Loucy (cell line): ENCODE measurements at regions not wholly inside any gene's neighbourhood (a gene's known extent, or its start where the extent isn't known, plus 50 kb on each side); places are given as distances from the start of the nearest gene placed in this dataset.

ENCODE experiments used
- H2AFZ ChIP-seq: fragments of 200-600 bp; sonication (generic); 2 replicates; pipeline ENCODE4 v1.6.0; 2016; ENCODE audit warnings: antibody characterized with exemption, mild to moderate bottlenecking, low read length, moderate library complexity
- H3F3A ChIP-seq: fragments of 200-600 bp; 2 replicates; pipeline ENCODE4 v1.6.0; 2016; ENCODE audit warnings: antibody characterized with exemption, low read depth, mild to moderate bottlenecking
- H3K27me3 ChIP-seq: fragments of 200-600 bp; sonication (generic); 2 replicates; pipeline ENCODE4 v1.6.1; 2014; ENCODE audit warnings: low read length, mild to moderate bottlenecking; ENCODE audit not compliant: insufficient read depth, poor library complexity, severe bottlenecking
- H3K36me3 ChIP-seq: fragments of 200-600 bp; sonication (generic); 2 replicates; pipeline ENCODE4 v1.6.1; 2016; ENCODE audit warnings: low read length; ENCODE audit not compliant: insufficient read depth
- H3K4me1 ChIP-seq: fragments of 200-600 bp; sonication (generic); 2 replicates; pipeline ENCODE4 v1.5.1; 2014; ENCODE audit warnings: low read length, mild to moderate bottlenecking; ENCODE audit not compliant: insufficient read depth, poor library complexity, severe bottlenecking
- H3K4me2 ChIP-seq: fragments of 200-600 bp; sonication (generic); 2 replicates; pipeline ENCODE4 v1.6.0; 2014; ENCODE audit warnings: antibody characterized with exemption, low read length, low read depth, mild to moderate bottlenecking; ENCODE audit not compliant: poor library complexity, severe bottlenecking
- H3K4me3 ChIP-seq: fragments of 200-600 bp; sonication (generic); 2 replicates; pipeline ENCODE4 v1.5.1; 2014; ENCODE audit warnings: low read length, mild to moderate bottlenecking, mixed read lengths; ENCODE audit not compliant: poor library complexity, severe bottlenecking
- H3K79me2 ChIP-seq: fragments of 200-600 bp; sonication (generic); 2 replicates; pipeline ENCODE4 v1.6.1; 2014; ENCODE audit warnings: low read length; ENCODE audit not compliant: insufficient read depth
- H3K9ac ChIP-seq: fragments of 200-600 bp; sonication (generic); 2 replicates; pipeline ENCODE4 v1.6.0; 2014; ENCODE audit warnings: mild to moderate bottlenecking, low read depth, low read length, moderate library complexity; ENCODE audit not compliant: poor library complexity, severe bottlenecking
- H3K9me2 ChIP-seq: fragments of 200-600 bp; sonication (generic); replicated peaks from 2 replicates; pipeline ENCODE4 v1.6.1; 2016; ENCODE audit warnings: low read depth, low read length, mixed read lengths
- H3K9me3 ChIP-seq: fragments of 200-600 bp; sonication (generic); 2 replicates; pipeline ENCODE4 v1.6.1; 2014; ENCODE audit warnings: mild to moderate bottlenecking, antibody characterized with exemption, low read length, low read depth; ENCODE audit not compliant: insufficient read depth
- H4K20me1 ChIP-seq: fragments of 200-600 bp; sonication (generic); 2 replicates; pipeline ENCODE4 v1.6.0; 2014; ENCODE audit warnings: antibody characterized with exemption, low read length, mild to moderate bottlenecking; ENCODE audit not compliant: insufficient read depth, poor library complexity, severe bottlenecking
- CTCF ChIP-seq: fragments of 200-600 bp; sonication (generic); conservative IDR thresholded peaks from 2 replicates; pipeline ENCODE4 v1.5.1; 2014; ENCODE audit warnings: mild to moderate bottlenecking, antibody characterized with exemption, low read length
- EZH2phosphoT487 ChIP-seq: fragments of 200-600 bp; IDR thresholded peaks from 2 replicates; pipeline ENCODE4 v1.6.1; 2018; ENCODE audit warnings: antibody characterized with exemption, mild to moderate bottlenecking, moderate library complexity, borderline replicate concordance

GRCh38 chr4:156538210-156538609, 433.4 kb downstream of the PDGFC start:
- Histone ChIP-seq H3F3A (no peaks in the 10 kb centered on the region), H3K79me2 (no peaks in the 10 kb centered on the region), H3K9me3 (no peaks in the 10 kb centered on the region), H3K4me2 (no peak overlapping the region), H3K4me3 (no peak overlapping the region), H3K27me3 (no peaks in the 10 kb centered on the region), H2AFZ (no peak overlapping the region), H3K9ac (no peak overlapping the region), H3K9me2 (no peaks in the 10 kb centered on the region), H3K4me1 (no peaks in the 10 kb centered on the region), H3K36me3 (no peaks in the 10 kb centered on the region), H4K20me1 (no peaks in the 10 kb centered on the region)
- TF ChIP-seq EZH2phosphoT487 (no peak), CTCF (no peak)

- Histone ChIP-seq H3K36me3 (no peaks in the 10 kb centered on the region), H3K4me1 (no peaks in the 10 kb centered on the region), H3K9me2 (no peaks in the 10 kb centered on the region), H3K79me2 (no peaks in the 10 kb centered on the region), H4K20me1 (no peaks in the 10 kb centered on the region), H3K27me3 (no peaks in the 10 kb centered on the region), H3F3A (no peaks in the 10 kb centered on the region), H2AFZ (no peak overlapping the region), H3K4me2 (no peak overlapping the region), H3K4me3 (no peak overlapping the region), H3K9me3 (no peaks in the 10 kb centered on the region), H3K9ac (no peak overlapping the region)
- TF ChIP-seq CTCF: no peak
- TF ChIP-seq EZH2phosphoT487: no peak
Observed at GRCh38 chr4:156537286-156537685, 434.3 kb downstream of the PDGFC start.

- Histone ChIP-seq H2AFZ (no peak overlapping the region), H3K4me3 (no peak overlapping the region)
Observed at GRCh38 chr4:156536661-156537060, 434.9 kb downstream of the PDGFC start.

More at GRCh38 chr4:156536661-156537060, 434.9 kb downstream of the PDGFC start:
- Histone ChIP-seq H3K4me2 (no peak overlapping the region), H3K9me3 (no peaks in the 10 kb centered on the region), H3K9ac (no peak overlapping the region), H3F3A (no peaks in the 10 kb centered on the region), H4K20me1 (no peaks in the 10 kb centered on the region), H3K27me3 (no peaks in the 10 kb centered on the region), H3K9me2 (no peaks in the 10 kb centered on the region), H3K79me2 (no peaks in the 10 kb centered on the region), H3K36me3 (no peaks in the 10 kb centered on the region), H3K4me1 (no peaks in the 10 kb centered on the region)
- TF ChIP-seq CTCF (no peak), EZH2phosphoT487 (no peak)
